DMS 273 (cell line): ENCODE measurements at regions not wholly inside any gene's neighbourhood (a gene's known extent, or its start where the extent isn't known, plus 50 kb on each side); places are given as distances from the start of the nearest gene placed in this dataset.

ENCODE experiments used
- DNase-seq: peaks from one replicate; lab custom pipeline; 2025; ENCODE audit not compliant: unreplicated experiment; lab: John Stamatoyannopoulos, UW

DNA sequence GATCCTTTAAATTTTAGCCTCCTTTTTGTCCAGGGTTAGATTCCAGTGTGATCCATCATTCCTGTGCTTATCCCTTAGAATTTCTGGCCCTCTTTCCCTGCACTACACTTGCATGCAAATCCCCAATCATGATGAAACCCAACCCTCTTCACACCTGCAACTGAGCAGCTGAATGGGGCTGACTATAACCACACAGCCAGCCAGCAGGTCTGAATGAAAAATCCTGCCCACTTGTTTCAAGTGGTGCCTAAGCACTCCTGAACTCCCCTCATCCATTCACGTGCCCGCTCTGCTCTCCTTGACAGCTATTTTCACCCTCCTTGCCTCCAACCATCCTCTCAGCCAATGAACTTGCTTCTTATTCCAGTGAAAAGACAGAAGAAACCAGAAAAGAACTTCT is 80.5 kb upstream of the AFF3 start:
- no peak for DNase-seq

DNA sequence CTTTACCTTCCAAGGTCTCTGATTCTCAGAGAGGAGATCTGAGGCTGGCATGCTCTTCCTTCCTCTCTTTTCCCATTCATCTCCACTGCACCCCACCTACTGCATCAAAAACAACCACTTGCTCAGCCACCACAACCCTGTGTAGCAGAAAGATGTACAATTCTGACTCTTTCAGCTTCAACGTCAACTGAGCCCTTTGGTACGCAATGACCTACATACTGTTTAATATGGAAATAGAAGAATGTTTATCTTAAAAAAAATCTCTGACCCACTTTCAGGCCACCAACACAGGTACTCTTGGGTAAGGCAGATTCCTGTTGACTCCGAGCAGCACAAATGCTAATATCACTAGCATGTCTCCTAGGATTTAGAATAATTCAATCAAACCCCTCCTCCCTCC is 76.2 kb upstream of the AFF3 start:
- no peak for DNase-seq

DNA sequence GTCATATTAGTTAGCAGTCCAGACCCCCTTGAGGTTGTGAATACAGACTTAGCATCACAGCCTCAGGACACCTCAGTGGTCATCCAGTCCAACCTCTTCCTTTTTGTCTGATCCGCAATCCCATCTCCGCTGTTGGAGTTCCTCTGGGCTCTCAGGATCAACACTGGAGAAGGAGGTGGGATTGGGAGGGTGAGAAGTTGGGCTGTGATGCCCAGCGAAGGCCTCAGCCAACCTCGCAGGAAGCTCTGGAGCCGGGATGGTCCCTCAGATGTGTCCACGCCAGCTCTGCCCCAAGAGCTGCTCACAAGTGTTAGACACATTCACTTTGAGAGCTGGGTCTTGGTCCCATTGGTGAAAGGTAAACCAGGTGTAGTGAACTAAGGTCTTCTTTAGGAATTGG is 74.9 kb upstream of the AFF3 start:
- DNase-seq: no peak

DNA sequence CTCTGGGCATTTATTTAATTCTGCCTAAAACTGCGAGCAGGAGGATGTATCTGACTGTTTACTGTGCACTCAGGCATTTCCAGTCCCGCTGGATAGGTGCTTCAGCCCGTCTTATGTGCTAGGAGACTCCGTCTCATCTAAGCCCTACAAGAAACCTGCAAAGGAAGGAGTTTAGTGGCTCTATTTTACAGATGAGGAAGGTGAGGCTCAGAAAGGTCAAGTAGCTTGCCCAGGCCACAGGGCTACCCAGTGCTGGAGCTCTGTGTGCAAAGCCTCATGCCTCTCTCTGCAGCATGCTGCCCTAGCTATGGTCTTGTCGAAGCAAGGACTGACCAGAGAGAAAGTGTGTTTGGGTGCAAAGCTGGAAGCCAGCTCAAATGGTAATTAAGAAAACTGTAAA is 73.6 kb upstream of the AFF3 start:
- no peak for DNase-seq

DNA sequence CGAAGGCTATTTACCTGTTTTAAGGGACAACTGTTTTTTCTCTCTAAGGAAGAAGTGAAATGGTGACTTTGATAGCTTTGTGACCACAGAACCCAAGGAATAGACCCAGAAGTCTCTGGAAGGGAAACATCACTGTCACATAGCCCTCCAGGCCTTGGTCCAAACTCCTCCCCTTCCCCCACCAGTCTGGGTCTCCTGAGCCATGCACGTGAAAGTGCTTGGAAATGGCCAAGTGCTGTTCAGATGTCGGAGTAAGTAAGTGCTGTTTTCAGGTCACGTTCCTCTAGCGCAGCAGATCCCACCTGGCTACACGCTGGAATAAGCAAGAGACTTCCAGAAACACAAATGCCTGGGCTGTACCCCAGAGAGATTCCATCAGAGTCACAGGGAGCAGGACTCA is 73.0 kb upstream of the AFF3 start:
- no peak for DNase-seq

DNA sequence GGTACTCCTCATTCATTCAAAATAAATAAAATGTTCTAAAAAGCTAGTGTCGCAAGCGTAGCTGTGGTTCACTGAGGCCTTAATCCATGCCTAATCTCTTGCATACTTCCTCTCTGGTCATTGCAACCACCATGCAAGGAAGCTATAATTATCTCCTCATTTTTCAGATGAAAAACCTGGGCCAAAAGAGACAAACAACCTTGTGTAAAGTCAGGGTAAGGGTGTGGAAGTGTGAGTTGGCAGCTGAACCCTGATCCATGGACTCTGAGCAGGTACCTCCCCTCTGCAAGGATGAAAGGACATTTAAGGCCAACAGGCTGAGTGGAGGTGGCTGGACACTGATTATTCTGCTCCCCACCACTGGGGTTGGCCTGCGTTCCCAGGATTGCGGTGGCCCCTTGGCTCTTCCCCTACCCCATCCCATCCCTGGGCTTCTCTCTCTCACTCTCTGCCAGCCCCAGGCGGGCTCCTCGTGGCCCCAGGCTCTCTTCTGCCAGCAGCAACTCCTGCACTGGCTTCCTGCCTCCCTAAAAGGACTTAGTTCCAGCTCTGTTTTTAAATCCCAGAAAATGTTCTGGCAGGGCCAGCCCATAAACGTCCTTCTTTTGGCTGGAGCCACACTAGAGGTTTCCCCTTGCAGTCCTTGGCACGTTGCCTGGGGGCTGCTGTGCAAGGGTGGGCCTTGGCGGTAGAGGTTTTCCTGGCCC is 72.0 kb upstream of the AFF3 start:
- peak; percentile 64 for DNase-seq

DNA sequence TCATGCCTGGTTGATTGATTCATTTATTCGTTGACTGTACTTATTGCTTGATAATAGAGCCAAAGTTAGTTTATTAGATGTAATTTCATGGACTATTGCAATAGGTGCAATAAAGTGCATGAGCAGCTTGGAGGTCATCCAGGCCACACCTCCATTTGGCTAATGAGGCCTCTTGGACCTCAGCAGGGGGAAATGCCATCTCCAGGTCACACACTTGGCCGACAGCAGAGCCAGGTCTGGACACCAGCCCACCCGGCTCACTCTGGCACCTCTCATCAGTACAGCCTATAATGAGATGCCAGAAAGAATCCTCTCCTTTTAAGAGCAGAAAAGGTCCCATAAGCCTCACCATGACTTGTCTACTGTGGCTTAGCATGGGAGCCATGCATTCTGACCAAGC is 71.2 kb upstream of the AFF3 start:
- no peak for DNase-seq

DNA sequence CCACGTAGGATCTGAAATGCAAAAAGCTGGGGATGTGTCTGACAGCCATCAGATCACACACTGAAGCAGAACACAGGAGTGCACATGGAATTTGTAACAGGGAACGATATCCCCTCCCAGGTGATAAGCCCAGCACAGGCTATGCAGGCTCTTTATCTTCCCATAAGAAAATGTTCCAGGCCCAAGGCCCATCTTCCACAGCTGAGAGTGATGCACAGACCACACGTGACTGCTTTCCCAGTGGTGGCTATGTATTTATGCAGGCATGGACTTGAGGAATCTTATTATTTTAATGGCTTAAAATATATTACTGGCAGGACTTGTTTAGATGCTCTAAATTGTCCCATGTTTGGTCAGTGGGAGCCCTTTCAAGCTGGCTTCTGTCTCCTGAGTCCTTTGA is 70.5 kb upstream of the AFF3 start:
- no peak for DNase-seq

DNA sequence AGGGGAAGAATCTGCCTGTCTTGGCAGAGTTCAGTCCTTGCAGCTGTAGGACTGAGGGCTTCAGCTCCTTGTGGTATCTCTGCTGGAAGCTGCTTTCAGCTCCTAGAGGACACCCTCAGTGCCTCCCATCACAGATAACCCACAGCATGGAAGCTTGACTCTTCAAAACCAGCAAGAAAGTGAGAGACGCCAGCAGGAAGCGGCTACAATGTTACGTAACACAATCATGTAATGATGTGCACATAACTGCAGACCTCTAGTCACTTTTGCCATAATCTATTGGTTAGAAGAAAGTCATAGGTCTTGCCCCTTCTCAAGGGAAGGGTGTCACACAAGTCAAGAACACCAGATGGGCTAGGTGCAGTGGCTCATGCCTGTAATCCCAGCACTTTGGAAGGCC is 69.1 kb upstream of the AFF3 start:
- no peak for DNase-seq

DNA sequence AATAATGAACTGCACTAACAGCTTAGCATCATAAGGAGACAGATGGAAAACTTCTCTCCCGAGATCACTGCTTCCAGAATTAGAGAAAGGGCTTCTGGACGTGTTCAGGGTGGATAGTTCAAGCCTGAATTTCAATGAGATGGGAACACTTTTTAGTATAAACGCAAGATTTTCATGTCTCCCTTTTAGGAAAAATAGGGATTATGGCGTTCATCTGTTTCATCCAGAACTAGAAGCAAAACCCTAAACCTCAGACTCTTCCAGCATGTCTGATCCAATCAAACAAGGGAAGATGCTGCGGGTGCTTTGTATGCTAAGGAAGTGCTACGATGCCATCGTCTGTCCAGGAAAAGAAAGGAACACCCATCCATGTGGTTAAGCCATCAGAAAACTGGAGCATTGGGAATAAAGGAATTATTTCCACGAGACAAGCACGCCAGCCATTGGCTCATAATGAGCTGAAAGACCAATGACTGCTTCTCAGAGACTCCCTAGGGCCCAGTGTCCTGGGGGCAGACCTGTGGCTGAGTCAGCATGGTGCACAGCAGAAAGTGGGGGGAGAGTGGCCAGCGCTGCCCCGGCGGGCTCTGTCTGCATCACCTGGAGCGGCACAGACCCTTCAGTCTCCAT is 65.9 kb upstream of the AFF3 start:
- no peak for DNase-seq

DNA sequence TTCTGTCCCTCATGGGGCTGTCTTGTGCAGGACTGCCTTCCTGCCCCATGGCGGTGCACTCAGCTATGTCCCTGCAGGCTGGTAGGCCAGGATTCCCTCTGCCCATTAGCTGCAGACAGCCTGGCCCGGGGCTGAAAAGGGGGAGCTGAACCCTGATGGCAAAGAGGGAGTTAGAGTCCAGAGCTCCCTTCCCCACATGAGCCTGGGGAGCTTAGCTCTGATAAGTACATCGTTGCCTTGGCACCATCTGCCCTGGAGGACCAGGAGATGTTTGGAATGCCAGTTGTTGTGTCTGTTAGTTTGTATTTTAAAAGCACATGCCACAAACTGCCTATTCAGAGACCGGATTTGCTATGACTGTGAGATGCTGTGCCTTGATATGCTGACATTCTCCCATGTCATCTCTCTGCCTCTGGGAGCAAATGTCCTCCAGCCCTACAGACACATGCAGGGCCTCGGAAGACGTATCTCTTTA is 65.1 kb upstream of the AFF3 start:
- DNase-seq: peak; percentile 9

DNA sequence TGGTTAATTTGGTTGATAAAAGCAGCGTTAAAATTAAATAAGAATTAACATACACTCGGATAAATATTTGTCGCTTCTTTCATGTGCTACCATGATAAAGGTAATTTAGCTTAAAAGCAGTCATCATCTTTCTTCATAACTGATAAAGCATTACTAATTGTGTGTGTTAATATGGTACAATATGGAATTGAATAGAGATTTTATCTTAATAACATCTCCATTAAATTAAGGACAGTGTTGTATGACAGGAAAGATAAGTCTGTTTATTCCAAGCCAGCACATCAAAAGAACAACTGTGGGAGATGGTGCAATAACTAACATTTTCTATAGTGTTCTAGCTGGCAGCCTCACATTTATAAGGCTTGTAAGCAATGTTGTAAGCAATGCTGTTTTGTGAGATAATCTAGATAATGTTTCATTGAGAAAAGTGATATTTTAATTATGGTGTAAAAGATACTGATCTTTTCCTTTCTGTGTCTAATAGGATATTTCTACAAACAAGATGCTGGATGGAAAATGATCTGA is 64.4 kb upstream of the AFF3 start:
- DNase-seq: no peak

DNA sequence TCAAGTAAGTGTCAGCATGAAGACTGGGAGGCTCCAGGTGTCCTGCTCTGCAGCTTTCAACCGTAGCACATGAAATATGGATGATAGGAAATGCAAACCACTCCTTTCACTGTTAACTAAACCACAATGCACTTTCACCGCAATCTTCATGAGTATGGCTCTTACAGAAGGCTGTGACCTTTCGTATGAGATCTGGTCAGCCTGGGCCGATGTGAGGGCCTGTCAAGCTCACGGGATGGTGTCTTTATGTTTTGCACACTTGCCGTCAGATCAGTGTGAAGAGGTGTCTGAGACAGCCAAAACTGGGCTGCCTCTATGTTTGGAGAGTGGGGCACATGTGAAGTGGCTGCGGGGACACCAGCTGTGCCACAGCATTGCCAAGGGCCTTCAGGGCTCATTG is 62.8 kb upstream of the AFF3 start:
- DNase-seq: no peak

DNA sequence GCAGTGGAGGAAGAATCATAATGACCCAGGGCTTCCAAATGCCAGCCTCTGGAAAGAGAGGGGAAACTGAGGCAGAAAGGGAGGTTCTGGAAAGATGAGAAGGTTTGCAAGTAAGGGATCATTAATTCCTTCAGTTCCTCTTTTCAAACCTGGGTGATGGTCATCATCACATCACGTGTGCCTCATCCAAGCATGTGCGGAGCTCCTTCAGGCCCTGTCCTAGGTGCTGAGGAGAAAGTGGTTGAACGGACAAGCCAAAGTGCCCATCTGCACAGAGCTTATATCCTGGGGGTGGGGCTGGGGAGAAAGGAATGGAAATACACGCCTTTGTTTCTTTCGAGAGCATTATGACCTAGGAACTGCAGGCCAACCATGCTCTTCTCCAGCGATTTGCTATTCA is 60.2 kb upstream of the AFF3 start:
- no peak for DNase-seq

DNA sequence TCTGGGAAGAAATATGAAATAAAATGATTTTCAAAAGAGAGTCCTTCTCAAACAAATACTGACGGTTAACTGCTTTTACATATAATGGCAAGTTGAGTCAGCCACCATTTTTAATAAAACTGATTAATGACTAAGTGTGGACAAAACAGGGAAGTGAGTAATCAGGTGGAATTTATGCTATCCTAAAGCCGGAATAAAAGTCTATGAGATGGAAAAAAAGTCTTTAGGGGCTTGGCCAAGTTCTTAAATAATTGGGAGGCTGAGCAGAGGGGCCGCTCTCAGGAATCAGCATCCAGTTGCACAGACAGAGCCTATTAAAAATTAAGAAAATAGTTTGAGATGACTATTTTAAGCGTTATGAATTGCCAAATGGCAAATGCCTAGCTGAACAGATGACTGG is 58.6 kb upstream of the AFF3 start:
- DNase-seq: no peak

DNA sequence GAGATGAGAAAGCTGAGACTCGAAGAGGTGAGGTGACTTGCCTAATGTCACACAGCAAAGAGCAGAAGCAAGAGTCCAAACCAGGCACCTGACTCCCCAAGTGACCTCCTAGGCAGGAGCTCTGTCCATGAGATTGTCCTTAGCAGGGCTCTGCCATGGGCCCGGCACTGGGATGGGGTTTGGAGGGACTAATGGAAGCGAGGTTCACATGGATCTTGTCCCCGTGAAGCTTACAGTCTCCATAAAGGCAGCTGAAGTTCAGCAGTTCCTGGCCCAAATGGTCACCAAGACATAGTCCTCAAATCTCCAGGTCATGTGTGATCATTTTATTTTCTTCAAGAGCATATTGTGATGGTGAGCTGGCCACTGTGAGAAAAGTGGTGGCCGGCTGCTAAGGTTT is 57.0 kb upstream of the AFF3 start:
- no peak for DNase-seq

DNA sequence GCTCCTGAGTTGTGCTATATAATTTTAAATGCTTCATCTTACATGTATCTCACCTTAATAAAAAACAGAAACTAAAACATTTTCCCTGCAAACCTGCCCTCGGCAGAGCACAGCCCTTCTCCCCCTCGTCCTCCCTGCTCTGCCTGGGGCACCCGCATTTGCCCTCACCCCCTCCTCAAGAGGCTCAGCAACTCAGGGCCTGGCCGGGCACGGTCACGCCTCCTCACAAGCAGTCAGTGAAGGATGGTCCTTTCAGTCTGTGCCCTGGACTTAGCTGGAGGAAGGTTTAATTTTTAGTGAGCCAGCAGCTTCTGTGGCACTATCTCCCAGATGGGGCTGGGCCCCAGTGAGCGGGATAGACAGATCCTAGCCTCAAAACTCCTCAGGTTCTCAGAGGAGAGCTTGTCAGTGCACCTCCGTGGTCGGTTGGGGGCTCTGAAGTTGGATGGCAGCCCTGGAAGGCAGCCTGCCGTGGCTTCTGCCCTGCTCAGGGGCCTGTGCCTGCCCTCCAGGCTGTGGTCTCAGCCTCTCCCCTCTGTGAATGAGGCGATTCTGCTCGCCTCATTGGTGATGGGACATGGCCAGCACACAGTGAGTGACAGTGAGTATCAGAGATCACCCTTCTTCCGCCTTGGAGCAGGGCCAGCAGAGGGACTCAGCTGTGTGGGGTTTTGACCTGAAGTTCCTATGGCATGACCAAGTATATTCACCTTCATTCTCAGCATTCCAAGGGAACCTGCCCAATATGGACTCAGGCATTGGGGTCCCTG is 56.3 kb upstream of the AFF3 start:
- no peak for DNase-seq

DNA sequence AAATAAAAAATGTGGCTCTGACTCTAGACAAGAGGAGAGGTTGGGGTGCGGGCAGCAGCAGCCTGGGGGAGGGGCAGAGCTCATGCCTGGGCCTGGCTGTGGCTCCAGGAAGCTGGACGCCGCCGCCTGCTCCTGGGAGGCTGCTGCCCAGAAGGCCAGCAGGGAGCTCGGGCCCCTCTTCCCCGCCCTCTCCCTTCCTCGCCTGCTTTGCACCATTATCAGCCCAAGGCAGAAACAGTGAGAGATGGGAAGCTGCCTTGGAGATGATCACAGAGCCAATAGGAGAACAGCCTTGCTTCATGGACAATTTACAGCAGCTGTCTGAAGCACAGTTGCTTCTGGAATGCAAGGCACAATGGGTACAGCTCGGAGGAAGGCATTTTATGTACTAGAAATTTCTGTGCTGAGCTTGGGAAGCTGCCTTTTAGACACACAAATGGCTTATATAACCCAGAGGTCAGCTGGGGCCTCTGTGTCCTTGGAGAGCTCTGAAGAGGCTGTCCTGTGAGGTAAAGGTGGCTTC is 55.3 kb upstream of the AFF3 start:
- DNase-seq: no peak

DNA sequence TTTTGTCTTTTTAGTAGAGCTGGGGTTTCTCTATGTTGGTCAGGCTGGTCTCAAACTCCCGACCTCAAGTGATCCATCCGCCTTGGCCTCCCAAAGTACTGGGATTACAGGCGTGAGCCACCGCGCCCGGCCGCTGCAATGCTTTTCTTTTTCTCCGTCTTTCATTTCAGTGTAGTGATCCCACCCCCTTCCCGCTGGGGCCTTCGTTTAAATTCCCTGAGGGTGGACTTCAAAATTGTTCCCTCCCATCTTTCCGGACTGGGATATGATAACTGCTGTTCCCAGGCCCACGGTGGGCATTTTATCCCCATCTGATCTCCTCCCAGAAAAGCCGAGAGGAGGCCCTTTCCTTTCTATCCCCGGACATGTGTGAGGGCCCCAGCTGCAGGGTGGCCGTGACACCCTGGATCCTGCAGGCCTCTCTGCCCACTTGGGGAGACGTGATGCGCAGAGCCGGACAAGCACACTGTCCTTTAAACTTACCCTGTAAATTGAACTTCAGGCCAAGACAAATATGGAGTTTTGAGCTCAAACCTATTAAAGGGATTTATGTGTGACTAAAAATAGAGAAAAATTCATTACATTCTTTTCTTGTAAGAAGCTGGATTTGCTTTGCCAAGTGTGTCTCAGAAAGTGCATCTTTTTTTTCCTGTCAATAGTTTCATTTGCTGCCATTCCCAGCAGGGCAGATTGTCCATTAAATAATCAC is 54.5 kb upstream of the AFF3 start:
- DNase-seq: no peak

DNA sequence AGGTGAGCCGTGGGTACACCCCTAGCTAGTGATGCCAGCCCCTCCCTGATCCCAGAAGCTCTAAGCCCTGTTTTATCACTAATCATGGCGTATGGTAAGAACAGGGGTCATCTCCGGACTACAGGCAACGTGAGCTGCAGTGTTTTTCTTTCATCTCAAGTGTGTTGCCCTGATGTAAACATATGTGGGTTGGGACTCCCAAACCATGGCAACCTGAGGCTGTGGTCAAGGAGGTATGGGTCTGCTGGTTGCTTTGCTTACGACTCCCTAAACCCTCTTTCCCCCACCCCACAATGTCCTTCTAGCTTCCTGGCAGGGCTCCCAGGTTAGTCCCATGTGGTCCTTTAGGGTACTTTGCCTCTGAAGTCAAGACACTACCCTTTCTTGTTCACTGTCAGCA is 53.6 kb upstream of the AFF3 start:
- DNase-seq: no peak

DNA sequence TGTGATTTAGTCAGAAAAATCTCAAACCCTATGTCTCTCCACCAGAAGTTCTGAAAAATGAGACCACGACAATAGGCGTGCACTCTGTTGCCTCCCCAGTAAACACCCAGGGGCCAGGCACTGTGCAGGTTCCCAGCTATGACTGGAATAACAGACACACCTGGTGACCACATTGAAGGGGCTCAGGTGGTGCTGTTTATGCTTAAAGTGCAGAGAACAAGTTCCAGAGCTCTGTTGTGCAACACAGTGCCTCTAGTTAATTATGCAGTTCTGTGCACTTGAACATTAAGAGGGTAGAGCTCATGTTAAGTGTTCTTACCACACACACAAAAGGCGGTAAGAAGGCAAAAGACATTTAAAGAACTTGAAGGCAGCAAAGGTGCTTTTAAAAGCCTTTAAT is 52.6 kb upstream of the AFF3 start:
- DNase-seq: no peak
